GM12864 (cell line): ENCODE measurements at regions not wholly inside any gene's neighbourhood (a gene's known extent, or its start where the extent isn't known, plus 50 kb on each side); places are given as distances from the start of the nearest gene placed in this dataset.

ENCODE experiments used
- DNase-seq: peaks from one replicate; pipeline ENCODE4 v3.0.0-alpha.2; 2011; ENCODE audit warnings: low read depth
- H3K4me3 ChIP-seq: 2 replicates; pipeline ENCODE4 v1.5.1; 2011; ENCODE audit warnings: mild to moderate bottlenecking, low read depth, low read length, control low read depth
- CTCF ChIP-seq: IDR thresholded peaks from 2 replicates; pipeline ENCODE4 v1.5.1; 2011; ENCODE audit warnings: low read depth, mild to moderate bottlenecking, moderate library complexity, low read length, control low read depth, inconsistent platforms; ENCODE audit errors: missing control alignments

GRCh38 chr10:100618632-100619255, 83.0 kb downstream of the HIF1AN start:
- no peak for TF ChIP-seq CTCF
- DNase-seq = no peak

GRCh38 chr10:100620087-100620835, 84.5 kb downstream of the HIF1AN start:
- DNase-seq = no peak
- TF ChIP-seq CTCF = no peak
- H3K4me3 ChIP-seq = no peak overlapping the region

More at GRCh38 chr10:100618632-100619255, 83.0 kb downstream of the HIF1AN start:
- no peak overlapping the region for H3K4me3 ChIP-seq

GRCh38 chr10:100621360-100622205, 85.8 kb downstream of the HIF1AN start:
- no peak overlapping the region for H3K4me3 ChIP-seq
- no peak for TF ChIP-seq CTCF
- no peak for DNase-seq

GRCh38 chr10:100622946-100623345, 87.2 kb downstream of the HIF1AN start:
- no peak for DNase-seq
- no peak overlapping the region for H3K4me3 ChIP-seq
- no peak for TF ChIP-seq CTCF

GRCh38 chr10:100623521-100624230, 87.9 kb downstream of the HIF1AN start:
- TF ChIP-seq CTCF = no peak
- DNase-seq = no peak
- H3K4me3 ChIP-seq = no peak overlapping the region

GRCh38 chr10:100624298-100624697, 88.6 kb downstream of the HIF1AN start:
- TF ChIP-seq CTCF = no peak

More at GRCh38 chr10:100624298-100624697, 88.6 kb downstream of the HIF1AN start:
- DNase-seq = no peak
- H3K4me3 ChIP-seq = no peak overlapping the region
